GM18505 (cell line): ENCODE measurements at regions not wholly inside any gene's neighbourhood (a gene's known extent, or its start where the extent isn't known, plus 50 kb on each side); places are given as distances from the start of the nearest gene placed in this dataset.
"Not testable (repeated sequence)": the region's sequence is repeated elsewhere in the genome, so short reads cannot be mapped to it uniquely, and the experiment has no call there.

Source experiments
- ATAC-seq: cut with Tn5 transposase; IDR thresholded peaks from one replicate; pipeline ENCODE4 v1.9.1; 2021; ENCODE audit not compliant: unreplicated experiment
- POLR2A ChIP-seq: IDR thresholded peaks from 4 replicates; pipeline ENCODE4 v1.6.1; 2011; ENCODE audit warnings: borderline replicate concordance; ENCODE audit not compliant: insufficient read depth, insufficient read length; ENCODE audit errors: extremely low read depth

GRCh38 chr6:82525775-82526495 lies 162.3 kb downstream of the TPBG start:
- no peak for ATAC-seq
- no peak for TF ChIP-seq POLR2A

GRCh38 chr6:82529960-82530460 lies 166.4 kb downstream of the TPBG start:
- not testable (repeated sequence) for ATAC-seq

- TF ChIP-seq POLR2A: no peak
- no peak for ATAC-seq
Measured at GRCh38 chr6:82534876-82535275, 171.3 kb downstream of the TPBG start.

- ATAC-seq: not testable (repeated sequence)
Measured at GRCh38 chr6:82549480-82549879, 185.9 kb downstream of the TPBG start.

GRCh38 chr6:82551311-82551710 lies 187.7 kb downstream of the TPBG start:
- not testable (repeated sequence) for ATAC-seq

- TF ChIP-seq POLR2A: no peak
- ATAC-seq: no peak
Measured at GRCh38 chr6:82551831-82552230, 188.2 kb downstream of the TPBG start.

GRCh38 chr6:82553863-82554531 lies 190.4 kb downstream of the TPBG start:
- ATAC-seq: no peak
- TF ChIP-seq POLR2A: no peak

- ATAC-seq: no peak
Measured at GRCh38 chr6:82554666-82555065, 191.0 kb downstream of the TPBG start.

GRCh38 chr6:82555801-82556200 lies 192.2 kb downstream of the TPBG start:
- no peak for ATAC-seq
- TF ChIP-seq POLR2A: no peak

More at GRCh38 chr6:82554666-82555065, 191.0 kb downstream of the TPBG start:
- no peak for TF ChIP-seq POLR2A

GRCh38 chr6:82558531-82558930 lies 194.9 kb downstream of the TPBG start:
- ATAC-seq: not testable (repeated sequence)

- no peak for TF ChIP-seq POLR2A
- ATAC-seq: no peak
Measured at GRCh38 chr6:82567621-82568020, 204.0 kb downstream of the TPBG start.

- TF ChIP-seq POLR2A: no peak
- ATAC-seq: peak; percentile 91
Measured at GRCh38 chr6:82568290-82568993, 204.8 kb downstream of the TPBG start.

GRCh38 chr6:82569022-82569421 lies 205.4 kb downstream of the TPBG start:
- ATAC-seq: no peak
- no peak for TF ChIP-seq POLR2A

GRCh38 chr6:82570083-82570482 lies 206.5 kb downstream of the TPBG start:
- ATAC-seq: no peak
- TF ChIP-seq POLR2A: no peak
